Psoas muscle (tissue), 7 donors: ENCODE measurements at regions not wholly inside any gene's neighbourhood (a gene's known extent, or its start where the extent isn't known, plus 50 kb on each side); places are given as distances from the start of the nearest gene placed in this dataset.
"Not testable (repeated sequence)": the region's sequence is repeated elsewhere in the genome, so short reads cannot be mapped to it uniquely, and the experiment has no call there.

ENCODE experiments used
- ATAC-seq, 4 donors: fragments of 200-7000 bp; cut with Tn5 transposase; one replicate each; pipeline ENCODE4 v1.9.1; 2020; ENCODE audit warnings: moderate library complexity in 3 of 4, mild to moderate bottlenecking in 2 of 4
- DNase-seq, 2 donors: peaks; one replicate each; pipeline ENCODE4 v3.0.0-alpha.2; 2020
- H3K27ac ChIP-seq: fragments of 200-600 bp; one replicate; pipeline ENCODE4 v1.8.0; 2022
- H3K27me3 ChIP-seq, 3 donors: fragments of 200-600 bp in 1 of 3; one replicate each; pipeline versions ENCODE4 v1.6.1 to v1.8.0; 2013 to 2022; ENCODE audit warnings: low read length in 2 of 3, mild to moderate bottlenecking in 2 of 3, moderate library complexity in 1 of 3; ENCODE audit not compliant: insufficient read depth in 3 of 3
- H3K36me3 ChIP-seq, 2 donors: fragments of 200-600 bp in 1 of 2; one replicate each; pipeline versions ENCODE4 v1.6.1 to v1.8.0; 2013 to 2022; ENCODE audit warnings: low read depth in 1 of 2, mild to moderate bottlenecking in 1 of 2, moderate library complexity in 1 of 2; ENCODE audit not compliant: insufficient read depth in 1 of 2
- H3K4me1 ChIP-seq: fragments of 200-600 bp; one replicate; pipeline ENCODE4 v1.8.0; 2022
- H3K4me3 ChIP-seq: fragments of 200-600 bp; one replicate; pipeline ENCODE4 v1.8.0; 2022; ENCODE audit warnings: mild to moderate bottlenecking
- H3K9me3 ChIP-seq: fragments of 200-600 bp; one replicate; pipeline ENCODE4 v1.8.0; 2022
- WGBS, 3 donors: extraction: QIAGEN DNeasy Blood & Tissue Kit; methylation state at CpG; one replicate each; pipeline versions ENCODE4 v1.1.6 to v1.1.7; 2013; 5-methylcytosine and 5-hydroxymethylcytosine counted together
- intact Hi-C, 2 donors: fragments of 100-400 bp; cut with DNase I; formaldehyde crosslinking; loops; one replicate each; pipeline versions ENCODE4 v1.11.0 to v1.14.2; 2022
- donor health status: healthy with polysubstance abuse.
- donor health status: DM: no; HTN: no; CAD: no; lungs with moderate emphysema.
- donor health status: Bipolar disorder and iron deficiency.
- donor health status: healthy.
- donor health status: DM: yes; HTN: yes; CAD: no.
- donor health status: DM: no; HTN: no; CAD: no.
- donor health status: DM: yes; HTN: yes; CAD: no.

DNA sequence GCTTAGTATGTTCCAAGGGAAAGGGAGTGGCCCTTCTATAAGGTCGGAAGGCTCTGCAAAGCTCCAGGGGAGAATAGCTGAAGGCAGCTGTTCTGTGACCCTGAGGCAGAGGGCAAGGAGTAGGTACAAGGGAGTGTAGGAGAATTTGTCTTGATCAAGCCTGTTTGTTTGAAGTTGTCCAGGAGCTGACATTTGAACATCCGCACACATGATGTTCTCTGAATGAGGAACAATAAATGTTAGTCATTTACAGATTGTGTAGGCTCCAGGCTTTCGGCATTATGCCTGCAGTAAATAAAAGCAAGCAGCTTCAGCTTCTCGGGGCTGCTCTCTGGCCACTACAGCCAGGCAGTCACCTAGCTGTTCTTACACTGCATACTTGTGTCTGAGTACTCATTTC is 52.7 kb downstream of the CTAGE6 start:
- H3K4me3 ChIP-seq, intact Hi-C loops, DNase-seq, H3K27me3 ChIP-seq, H3K36me3 ChIP-seq, H3K9me3 ChIP-seq, H3K27ac ChIP-seq, ATAC-seq, H3K4me1 ChIP-seq: not testable (repeated sequence)
- whole genome bisulfite sequencing, 3 donors: no CpG with 5 or more reads among the region's 4 CpGs

DNA sequence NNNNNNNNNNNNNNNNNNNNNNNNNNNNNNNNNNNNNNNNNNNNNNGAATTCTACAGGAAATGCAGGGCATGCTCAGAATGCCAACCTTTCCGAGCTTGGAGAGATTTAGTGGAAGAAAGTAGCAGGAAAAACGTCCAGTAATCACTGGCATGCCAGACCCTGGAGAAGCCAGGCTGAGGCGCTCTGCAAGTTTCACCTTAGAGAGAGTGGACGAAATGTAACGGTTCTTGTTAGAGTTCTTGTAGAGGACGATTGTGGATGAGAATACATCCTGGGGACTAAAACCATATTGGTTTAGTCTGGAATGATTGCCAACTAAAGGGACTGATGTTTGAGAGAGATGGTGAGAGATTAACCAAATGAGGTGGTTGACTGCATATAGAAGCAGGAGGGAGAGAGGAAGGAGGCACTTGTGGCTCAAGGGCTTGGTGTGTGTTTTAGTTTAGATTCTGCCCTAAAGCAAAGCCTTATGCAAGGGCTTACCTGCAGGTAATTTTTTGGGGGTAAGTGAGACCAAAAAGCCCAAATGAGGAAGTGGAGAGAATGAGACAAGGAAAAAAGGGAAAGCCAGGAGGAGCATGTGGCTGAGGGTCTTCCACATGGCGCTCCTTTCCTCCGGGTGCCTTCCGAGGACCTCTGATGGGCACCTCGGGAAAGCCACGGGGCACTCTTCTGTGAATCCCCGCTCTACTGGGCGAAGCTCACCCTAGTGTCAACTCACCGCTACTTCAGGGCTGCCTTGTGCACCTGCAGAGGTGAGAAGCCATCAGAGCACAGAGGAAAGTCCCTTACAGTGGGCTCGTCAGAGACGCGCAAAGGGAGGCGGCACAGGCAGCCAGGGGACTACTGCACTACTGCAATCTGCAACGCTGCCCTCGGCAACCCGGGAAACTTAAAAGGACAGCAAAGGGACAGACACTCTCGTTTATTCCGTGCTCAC is 56.5 kb downstream of the CTAGE6 start:
- DNase-seq, H3K27me3 ChIP-seq, H3K36me3 ChIP-seq, H3K4me3 ChIP-seq, H3K27ac ChIP-seq, intact Hi-C loops, H3K9me3 ChIP-seq, H3K4me1 ChIP-seq: not testable (repeated sequence)
- 80% methylated on average over 1 of the region's 23 CpGs; no CpG with 5 or more reads in 2 of the 3 donors for WGBS, 3 donors
- ATAC-seq: peak in 2 of 4 donors; percentile 46 to 52
